BE2C (cell line): ENCODE measurements at regions not wholly inside any gene's neighbourhood (a gene's known extent, or its start where the extent isn't known, plus 50 kb on each side); places are given as distances from the start of the nearest gene placed in this dataset.

Source experiments
- DNase-seq: peaks from one replicate; pipeline ENCODE4 v3.0.0-alpha.2; 2020
- H3K27me3 ChIP-seq: fragments of 250-450 bp; sonication (Bioruptor Pico); 2 replicates; pipeline ENCODE4 v1.5.1; 2020; ENCODE audit warnings: mild to moderate bottlenecking
- H3K36me3 ChIP-seq: fragments of 250-450 bp; sonication (Bioruptor Pico); 2 replicates; pipeline ENCODE4 v1.5.1; 2020; ENCODE audit warnings: mild to moderate bottlenecking
- H3K4me1 ChIP-seq: fragments of 250-450 bp; sonication (Bioruptor Pico); 2 replicates; pipeline ENCODE4 v1.5.1; 2020
- H3K4me3 ChIP-seq: 2 replicates; pipeline ENCODE4 v1.5.1; 2011; ENCODE audit warnings: low read depth, low read length
- H3K9me3 ChIP-seq: fragments of 250-450 bp; sonication (Bioruptor Pico); 2 replicates; pipeline ENCODE4 v1.5.1; 2020
- TF ChIP-seq, protein P1 (sequence below): IDR thresholded peaks from 2 replicates; pipeline ENCODE4 v1.5.1; 2012; ENCODE audit warnings: mild to moderate bottlenecking, low read depth, low read length

DNA sequence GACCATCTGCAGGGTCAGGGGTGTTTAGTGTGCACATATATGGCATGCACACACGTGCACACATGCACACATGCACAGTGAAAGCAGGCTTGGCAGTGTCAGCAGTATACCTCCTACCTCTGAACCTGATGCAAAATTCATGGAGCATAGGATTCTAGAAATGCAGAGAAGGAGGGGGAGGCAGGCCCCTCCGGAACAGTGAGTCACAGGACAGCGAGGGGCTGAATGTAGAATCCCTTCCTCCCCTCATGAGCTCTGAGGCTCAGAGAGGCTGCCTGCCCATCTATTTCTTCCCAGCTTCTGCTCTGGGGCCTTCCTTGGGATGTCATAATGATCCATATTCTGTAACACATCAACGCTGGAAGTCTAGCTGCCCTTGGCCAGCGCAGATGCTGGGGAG, 66.7 kb upstream of the NECTIN1 start:
- no peaks in the 10 kb centered on the region for H3K36me3 ChIP-seq
- peaks cover 19% of the 10 kb centered on the region for H3K4me1 ChIP-seq
- no peak overlapping the region for H3K4me3 ChIP-seq
- TF ChIP-seq, protein P1, sequence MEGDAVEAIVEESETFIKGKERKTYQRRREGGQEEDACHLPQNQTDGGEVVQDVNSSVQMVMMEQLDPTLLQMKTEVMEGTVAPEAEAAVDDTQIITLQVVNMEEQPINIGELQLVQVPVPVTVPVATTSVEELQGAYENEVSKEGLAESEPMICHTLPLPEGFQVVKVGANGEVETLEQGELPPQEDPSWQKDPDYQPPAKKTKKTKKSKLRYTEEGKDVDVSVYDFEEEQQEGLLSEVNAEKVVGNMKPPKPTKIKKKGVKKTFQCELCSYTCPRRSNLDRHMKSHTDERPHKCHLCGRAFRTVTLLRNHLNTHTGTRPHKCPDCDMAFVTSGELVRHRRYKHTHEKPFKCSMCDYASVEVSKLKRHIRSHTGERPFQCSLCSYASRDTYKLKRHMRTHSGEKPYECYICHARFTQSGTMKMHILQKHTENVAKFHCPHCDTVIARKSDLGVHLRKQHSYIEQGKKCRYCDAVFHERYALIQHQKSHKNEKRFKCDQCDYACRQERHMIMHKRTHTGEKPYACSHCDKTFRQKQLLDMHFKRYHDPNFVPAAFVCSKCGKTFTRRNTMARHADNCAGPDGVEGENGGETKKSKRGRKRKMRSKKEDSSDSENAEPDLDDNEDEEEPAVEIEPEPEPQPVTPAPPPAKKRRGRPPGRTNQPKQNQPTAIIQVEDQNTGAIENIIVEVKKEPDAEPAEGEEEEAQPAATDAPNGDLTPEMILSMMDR: no peak
- H3K9me3 ChIP-seq: no peaks in the 10 kb centered on the region
- H3K27me3 ChIP-seq: no peaks in the 10 kb centered on the region
- no peak for DNase-seq

- TF ChIP-seq, protein P1: no peak
- peaks cover 19% of the 10 kb centered on the region for H3K4me1 ChIP-seq
- no peaks in the 10 kb centered on the region for H3K36me3 ChIP-seq
- H3K27me3 ChIP-seq: no peaks in the 10 kb centered on the region
- no peak overlapping the region for H3K4me3 ChIP-seq
- H3K9me3 ChIP-seq: no peaks in the 10 kb centered on the region
- no peak for DNase-seq
Observed at GRCh38 chr11:119795231-119795630, 66.2 kb upstream of the NECTIN1 start.

- no peak overlapping the region for H3K4me3 ChIP-seq
- no peaks in the 10 kb centered on the region for H3K27me3 ChIP-seq
- peaks cover 17% of the 10 kb centered on the region for H3K4me1 ChIP-seq
- no peak for DNase-seq
- no peaks in the 10 kb centered on the region for H3K36me3 ChIP-seq
- TF ChIP-seq, protein P1: no peak
- H3K9me3 ChIP-seq: no peaks in the 10 kb centered on the region
Observed at GRCh38 chr11:119794756-119795155, 65.8 kb upstream of the NECTIN1 start.

DNA sequence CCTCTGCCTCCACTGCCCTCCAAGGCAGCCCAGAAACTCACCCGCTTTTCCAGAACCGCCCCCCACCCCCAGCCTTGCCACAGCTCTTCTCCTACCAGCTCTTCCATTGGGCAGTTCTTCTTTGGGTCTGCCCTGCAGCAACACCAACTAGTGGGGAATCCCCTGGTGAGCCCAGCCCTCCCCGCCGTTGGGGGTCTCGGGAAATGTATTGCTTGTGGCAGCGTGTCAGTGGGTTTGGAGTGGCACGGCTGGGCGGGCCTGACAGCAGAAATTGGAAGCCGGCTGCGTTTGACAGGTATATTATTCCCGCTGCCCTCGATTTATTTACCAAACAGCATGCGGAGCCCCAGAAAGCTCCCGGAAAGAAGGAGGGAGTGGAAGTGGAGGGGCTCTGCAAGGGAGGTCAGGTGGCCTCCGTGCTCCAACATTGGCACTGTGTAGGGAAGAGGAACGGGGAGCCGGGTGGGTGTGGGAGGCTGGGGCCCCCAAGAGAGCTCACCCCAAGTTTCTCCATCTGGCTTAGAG, 65.2 kb upstream of the NECTIN1 start:
- Histone ChIP-seq H3K9me3 (no peaks in the 10 kb centered on the region), H3K4me1 (peaks cover 19% of the 10 kb centered on the region), H3K36me3 (no peaks in the 10 kb centered on the region), H3K4me3 (no peak overlapping the region), H3K27me3 (no peaks in the 10 kb centered on the region)
- TF ChIP-seq, protein P1: no peak
- no peak for DNase-seq

GRCh38 chr11:119793335-119793984, 64.5 kb upstream of the NECTIN1 start:
- Histone ChIP-seq H3K4me1 (peaks cover 23% of the 10 kb centered on the region), H3K9me3 (no peaks in the 10 kb centered on the region), H3K27me3 (no peaks in the 10 kb centered on the region), H3K4me3 (no peak overlapping the region), H3K36me3 (no peaks in the 10 kb centered on the region)
- no peak for DNase-seq
- TF ChIP-seq, protein P1: no peak

DNA sequence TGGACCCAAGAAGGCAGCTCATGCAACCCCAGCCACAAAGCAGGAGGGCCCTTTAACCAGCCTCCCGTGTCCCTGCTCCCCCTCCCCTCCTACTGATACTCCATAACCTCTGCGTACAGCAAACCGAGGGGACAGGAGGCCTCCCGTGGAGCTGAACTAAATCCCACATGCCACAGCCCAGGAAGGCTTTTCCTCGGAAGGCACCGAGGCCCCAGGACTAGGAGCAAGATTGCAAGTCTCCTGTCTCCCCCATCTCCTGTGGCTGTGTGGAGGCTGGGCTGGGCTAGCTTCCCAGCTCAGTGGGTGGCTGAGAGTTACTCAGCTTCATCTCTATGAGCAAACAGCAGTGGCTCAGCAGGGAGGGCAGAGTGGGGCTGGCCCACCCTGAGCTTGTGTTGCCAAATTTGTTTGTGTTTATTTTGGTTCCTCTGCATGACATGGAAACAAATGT, 62.7 kb upstream of the NECTIN1 start:
- H3K9me3 ChIP-seq: no peaks in the 10 kb centered on the region
- DNase-seq: no peak
- TF ChIP-seq, protein P1: no peak
- no peak overlapping the region for H3K4me3 ChIP-seq
- H3K4me1 ChIP-seq: peaks cover 21% of the 10 kb centered on the region
- H3K27me3 ChIP-seq: no peaks in the 10 kb centered on the region
- H3K36me3 ChIP-seq: no peaks in the 10 kb centered on the region
